HFF-Myc (cell line): ENCODE measurements at regions not wholly inside any gene's neighbourhood (a gene's known extent, or its start where the extent isn't known, plus 50 kb on each side); places are given as distances from the start of the nearest gene placed in this dataset.

Experiments used
- DNase-seq: peaks from one replicate; pipeline ENCODE4 v3.0.0-alpha.2; 2011; ENCODE audit warnings: low read depth; ENCODE audit errors: extremely low read depth
- H3K4me3 ChIP-seq: replicated peaks from 2 replicates; pipeline ENCODE4 v1.5.1; 2011; ENCODE audit warnings: low read depth, mild to moderate bottlenecking, control low read depth, low read length
- TF ChIP-seq, protein P1 (sequence below): IDR thresholded peaks from 2 replicates; pipeline ENCODE4 v1.5.1; 2012; ENCODE audit warnings: mild to moderate bottlenecking, low read depth, low read length, control low read depth; ENCODE audit errors: missing control alignments

DNA sequence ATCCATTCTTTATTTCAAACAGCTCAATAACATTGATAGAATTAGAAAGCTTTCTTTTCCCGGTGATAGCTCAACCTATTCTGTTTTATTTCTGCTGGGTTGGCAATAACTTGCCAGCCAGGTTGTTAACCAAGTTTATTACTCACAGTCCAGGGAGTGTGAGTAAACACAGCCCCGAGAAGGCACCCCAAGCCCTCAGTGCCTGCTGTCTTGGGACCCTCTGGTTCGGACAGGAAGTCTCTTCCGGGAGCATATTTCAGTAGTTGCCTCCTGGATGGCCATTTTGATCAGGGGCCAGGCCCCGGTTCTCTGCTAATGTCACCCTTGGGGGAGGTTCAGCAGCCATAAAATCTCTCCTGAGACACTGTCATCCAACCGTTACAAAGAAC is 176.8 kb downstream of the INO80D start:
- no peak overlapping the region for H3K4me3 ChIP-seq
- TF ChIP-seq, protein P1, sequence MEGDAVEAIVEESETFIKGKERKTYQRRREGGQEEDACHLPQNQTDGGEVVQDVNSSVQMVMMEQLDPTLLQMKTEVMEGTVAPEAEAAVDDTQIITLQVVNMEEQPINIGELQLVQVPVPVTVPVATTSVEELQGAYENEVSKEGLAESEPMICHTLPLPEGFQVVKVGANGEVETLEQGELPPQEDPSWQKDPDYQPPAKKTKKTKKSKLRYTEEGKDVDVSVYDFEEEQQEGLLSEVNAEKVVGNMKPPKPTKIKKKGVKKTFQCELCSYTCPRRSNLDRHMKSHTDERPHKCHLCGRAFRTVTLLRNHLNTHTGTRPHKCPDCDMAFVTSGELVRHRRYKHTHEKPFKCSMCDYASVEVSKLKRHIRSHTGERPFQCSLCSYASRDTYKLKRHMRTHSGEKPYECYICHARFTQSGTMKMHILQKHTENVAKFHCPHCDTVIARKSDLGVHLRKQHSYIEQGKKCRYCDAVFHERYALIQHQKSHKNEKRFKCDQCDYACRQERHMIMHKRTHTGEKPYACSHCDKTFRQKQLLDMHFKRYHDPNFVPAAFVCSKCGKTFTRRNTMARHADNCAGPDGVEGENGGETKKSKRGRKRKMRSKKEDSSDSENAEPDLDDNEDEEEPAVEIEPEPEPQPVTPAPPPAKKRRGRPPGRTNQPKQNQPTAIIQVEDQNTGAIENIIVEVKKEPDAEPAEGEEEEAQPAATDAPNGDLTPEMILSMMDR = no peak
- no peak for DNase-seq

DNA sequence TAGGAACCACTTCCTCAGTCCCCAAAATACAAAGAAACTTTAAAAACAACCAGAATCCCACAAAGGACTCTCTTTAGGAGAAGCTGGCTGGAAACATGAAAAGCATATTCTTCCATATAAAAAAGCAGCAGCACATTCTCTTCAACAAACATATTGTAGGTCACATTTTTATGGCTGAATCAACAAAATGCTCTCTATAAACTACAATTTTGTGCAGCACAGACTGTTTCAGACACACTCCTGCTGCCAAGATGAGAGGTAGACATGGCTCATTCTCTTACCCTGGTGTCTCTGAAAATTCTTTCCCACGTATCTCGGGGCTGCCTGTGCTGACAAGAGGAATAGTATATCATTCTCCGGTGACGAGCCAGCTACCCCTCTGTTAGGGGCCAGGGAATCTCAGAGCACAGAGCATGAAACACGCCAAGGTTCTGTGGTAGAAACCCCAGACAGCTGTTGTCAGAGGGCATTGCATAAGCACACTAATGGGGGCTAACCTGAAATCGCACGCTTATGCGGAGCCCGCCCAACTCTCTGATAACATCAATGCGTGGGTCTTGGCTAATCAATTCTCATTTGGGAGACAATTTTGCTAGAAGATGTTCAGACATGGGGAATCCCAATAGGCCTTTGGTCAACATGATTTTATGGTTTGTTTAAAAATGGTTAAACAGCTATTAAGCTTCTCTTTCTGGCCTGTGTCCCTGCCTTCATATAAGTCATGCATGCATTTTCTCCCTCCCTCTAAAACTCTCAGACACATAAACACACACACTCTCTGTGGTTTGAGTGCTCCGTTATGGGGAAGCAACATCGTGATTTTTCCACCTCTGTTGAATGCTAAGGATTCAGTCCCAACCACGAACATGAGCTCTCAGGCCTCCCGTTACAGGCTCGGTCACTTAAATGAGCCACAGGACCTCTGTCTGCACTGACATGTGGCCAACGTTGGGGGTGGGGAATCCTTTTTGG is 177.5 kb downstream of the INO80D start:
- no peak for DNase-seq
- TF ChIP-seq, protein P1 = no peak
- H3K4me3 ChIP-seq = no peak overlapping the region

DNA sequence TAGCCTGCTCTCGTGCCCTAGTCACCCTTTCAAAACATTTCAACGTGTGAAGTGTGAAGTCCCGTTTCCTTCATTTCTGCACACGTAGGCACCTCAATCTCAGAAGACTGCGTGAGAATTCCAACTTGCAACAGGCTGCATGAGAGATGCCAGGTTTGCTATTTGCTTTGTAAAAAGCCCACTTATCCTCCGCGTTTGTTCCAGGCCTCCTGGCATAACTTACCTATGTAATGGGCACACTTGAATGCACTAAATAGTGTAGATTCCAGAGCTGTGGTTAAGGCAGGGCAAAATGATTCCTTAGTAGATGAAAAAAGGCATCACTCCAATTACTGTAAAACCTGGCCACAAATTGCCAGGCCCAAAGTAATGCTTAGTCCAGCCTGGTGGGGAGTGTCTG is 179.6 kb downstream of the INO80D start:
- TF ChIP-seq, protein P1 = no peak
- no peak for DNase-seq
- H3K4me3 ChIP-seq = no peak overlapping the region

DNA sequence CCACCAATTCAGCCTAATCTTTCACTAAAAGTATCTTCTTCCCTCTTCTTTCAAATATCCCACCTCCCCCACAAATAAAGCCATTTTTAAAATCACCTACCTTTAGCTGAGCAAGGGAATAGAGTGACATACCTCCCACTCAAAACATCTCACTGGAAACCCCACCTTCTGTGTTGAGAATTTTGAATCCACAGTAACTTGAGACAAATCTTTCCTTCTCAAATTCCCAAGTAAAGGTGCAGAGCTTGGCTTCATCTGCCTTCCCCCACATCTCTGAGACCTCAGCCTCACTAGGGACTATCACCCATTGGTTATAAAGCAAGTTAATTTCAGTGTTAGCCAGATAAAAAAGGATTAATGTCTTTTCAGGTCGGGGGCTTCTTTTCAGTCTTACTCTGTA is 180.4 kb downstream of the INO80D start:
- no peak for DNase-seq
- no peak overlapping the region for H3K4me3 ChIP-seq
- TF ChIP-seq, protein P1 = no peak

DNA sequence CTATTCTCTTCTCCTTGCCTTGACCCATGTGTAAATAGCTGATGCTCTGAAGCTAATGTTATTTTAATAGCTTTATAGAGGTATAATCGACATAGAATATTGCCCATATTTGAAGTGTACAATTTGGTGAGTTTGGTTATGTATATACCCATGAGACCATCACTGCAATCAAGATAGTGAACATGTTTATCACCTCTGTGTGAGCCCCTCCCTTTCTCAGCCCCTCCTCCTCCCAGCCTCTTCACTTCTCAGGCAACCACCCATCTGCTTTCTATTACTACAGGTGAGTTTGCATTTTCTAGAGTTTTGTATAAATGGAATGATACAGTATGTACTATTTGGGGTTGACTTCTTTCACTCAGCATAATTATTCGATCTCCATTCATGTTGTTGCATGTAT is 181.1 kb downstream of the INO80D start:
- H3K4me3 ChIP-seq = no peak overlapping the region
- TF ChIP-seq, protein P1 = no peak
- no peak for DNase-seq

DNA sequence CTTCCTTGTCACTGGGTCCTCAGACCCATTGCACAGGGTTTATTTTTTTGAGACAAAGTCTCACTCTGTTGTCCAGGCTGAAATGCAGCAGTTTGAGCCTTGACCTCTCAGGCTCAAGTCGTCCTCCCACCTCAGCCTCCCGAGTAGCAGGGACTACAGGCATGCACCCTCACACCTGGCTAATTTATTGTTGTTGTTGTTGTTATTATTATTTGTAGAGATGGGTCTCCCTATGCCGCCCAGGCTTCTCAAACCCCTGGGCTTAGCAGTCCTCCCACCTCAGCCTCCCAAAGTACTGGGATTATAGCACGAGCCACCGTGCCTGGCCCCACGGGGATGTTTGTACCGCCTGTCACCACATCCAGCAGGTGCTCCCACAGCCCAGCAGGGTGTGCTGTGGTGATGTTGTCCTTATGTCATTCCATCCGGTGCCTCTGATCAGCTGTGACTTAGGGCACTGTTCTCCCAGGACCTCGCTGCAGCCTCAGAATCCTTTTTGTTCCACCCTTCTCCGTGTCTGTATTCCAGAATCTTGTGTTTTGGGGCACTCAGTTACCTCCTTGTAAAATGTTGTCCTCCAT is 182.3 kb downstream of the INO80D start:
- no peak for DNase-seq
- TF ChIP-seq, protein P1 = peak; percentile 34
- no peak overlapping the region for H3K4me3 ChIP-seq
